Inflammatory macrophage treated with lipopolysaccharide for 4 hours (primary cell): ENCODE measurements at regions not wholly inside any gene's neighbourhood (a gene's known extent, or its start where the extent isn't known, plus 50 kb on each side); places are given as distances from the start of the nearest gene placed in this dataset.

Experiments used
- DNase-seq: peaks from one replicate; pipeline ENCODE4 v3.0.0-alpha.2; 2020

- DNase-seq = no peak
These were observed 71.0 kb upstream of the MYCN start for GRCh38 chr2:15869396-15869795.

GRCh38 chr2:15869871-15870270 is 70.5 kb upstream of the MYCN start:
- DNase-seq = no peak

GRCh38 chr2:15870565-15870964 is 69.8 kb upstream of the MYCN start:
- no peak for DNase-seq

- DNase-seq = no peak
These were observed 69.0 kb upstream of the MYCN start for GRCh38 chr2:15871239-15871783.

GRCh38 chr2:15872854-15873253 is 67.5 kb upstream of the MYCN start:
- DNase-seq = no peak

- no peak for DNase-seq
These were observed 66.0 kb upstream of the MYCN start for GRCh38 chr2:15874321-15874720.

- DNase-seq = no peak
These were observed 65.2 kb upstream of the MYCN start for GRCh38 chr2:15874854-15875804.

GRCh38 chr2:15875969-15876705 is 64.2 kb upstream of the MYCN start:
- DNase-seq = no peak

- no peak for DNase-seq
These were observed 59.9 kb upstream of the MYCN start for GRCh38 chr2:15880226-15881119.

- DNase-seq = no peak
These were observed 59.3 kb upstream of the MYCN start for GRCh38 chr2:15881120-15881433.

- no peak for DNase-seq
These were observed 58.7 kb upstream of the MYCN start for GRCh38 chr2:15881676-15882075.

- no peak for DNase-seq
These were observed 57.4 kb upstream of the MYCN start for GRCh38 chr2:15882761-15883497.

GRCh38 chr2:15883684-15884083 is 56.7 kb upstream of the MYCN start:
- no peak for DNase-seq

- no peak for DNase-seq
These were observed 55.6 kb upstream of the MYCN start for GRCh38 chr2:15884790-15885189.

GRCh38 chr2:15886231-15886630 is 54.1 kb upstream of the MYCN start:
- no peak for DNase-seq

GRCh38 chr2:15889442-15890123 is 50.8 kb upstream of the MYCN start:
- no peak for DNase-seq

- no peak for DNase-seq
These were observed 50.1 kb upstream of the MYCN start for GRCh38 chr2:15890124-15890754.
